Putamen (tissue), 1 donor: ENCODE measurements at regions not wholly inside any gene's neighbourhood (a gene's known extent, or its start where the extent isn't known, plus 50 kb on each side); places are given as distances from the start of the nearest gene placed in this dataset.

Source experiments
- DNase-seq: peaks from one replicate; pipeline ENCODE4 v3.0.0-alpha.2; 2016; ENCODE audit warnings: low spot score

DNA sequence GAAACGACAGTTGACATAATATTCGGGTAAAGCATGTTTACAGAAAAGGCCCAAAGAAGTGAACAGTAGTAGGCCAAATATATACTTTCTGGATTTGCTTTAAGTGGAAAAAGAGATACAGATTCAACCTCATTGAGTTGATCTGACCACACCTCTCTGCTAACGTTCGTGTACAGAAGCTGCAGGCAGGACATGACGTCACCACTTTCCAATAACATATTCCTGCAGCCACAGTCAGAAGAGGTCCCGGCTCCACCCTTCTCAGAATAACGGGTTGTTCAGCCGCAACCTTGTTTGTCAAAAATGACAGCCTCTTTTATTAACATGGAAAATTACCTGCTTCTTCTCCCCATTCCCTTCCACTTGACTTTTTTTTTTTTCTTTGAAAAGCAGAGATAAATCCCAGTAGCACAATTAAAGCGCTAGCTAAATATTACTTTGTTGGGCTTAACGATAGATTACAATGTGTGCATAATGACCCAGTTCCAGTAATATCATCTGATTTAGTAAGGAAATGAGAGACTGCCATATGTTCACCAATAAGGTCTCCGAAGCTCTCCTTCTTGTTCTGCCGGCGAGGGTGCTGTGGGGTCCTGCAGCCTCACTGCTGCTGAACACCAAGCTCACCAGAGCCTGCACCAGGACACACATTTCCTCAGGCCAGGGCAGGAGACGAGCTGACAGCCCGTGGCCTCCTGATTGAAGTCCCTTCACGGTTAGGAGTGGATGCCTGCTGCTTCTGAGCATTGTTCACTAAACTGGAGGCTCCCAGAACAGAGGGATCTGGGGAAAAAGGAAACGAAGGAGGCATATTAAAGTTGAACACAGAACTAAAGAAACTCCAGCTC, 451.0 kb upstream of the SALL3 start:
- DNase-seq: no peak

DNA sequence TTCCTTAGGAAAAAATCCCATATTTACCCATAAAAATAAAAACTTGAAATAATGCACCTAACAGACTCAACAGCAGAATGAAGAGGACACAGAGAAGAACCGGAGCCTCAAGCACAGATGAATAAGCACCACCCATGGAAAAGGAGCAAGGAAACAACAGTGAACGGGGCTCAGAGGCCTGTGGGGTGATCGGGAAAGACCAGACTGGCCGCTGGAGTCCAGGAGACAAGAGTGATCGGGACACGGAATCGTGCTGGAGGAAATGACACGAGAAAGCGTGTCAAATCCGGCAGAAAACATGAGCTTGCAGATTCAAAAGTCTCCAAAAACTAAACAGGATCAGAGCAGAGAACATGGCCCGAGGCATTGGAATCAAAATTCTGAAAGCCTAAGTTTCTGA, 448.0 kb upstream of the SALL3 start:
- DNase-seq: no peak

DNA sequence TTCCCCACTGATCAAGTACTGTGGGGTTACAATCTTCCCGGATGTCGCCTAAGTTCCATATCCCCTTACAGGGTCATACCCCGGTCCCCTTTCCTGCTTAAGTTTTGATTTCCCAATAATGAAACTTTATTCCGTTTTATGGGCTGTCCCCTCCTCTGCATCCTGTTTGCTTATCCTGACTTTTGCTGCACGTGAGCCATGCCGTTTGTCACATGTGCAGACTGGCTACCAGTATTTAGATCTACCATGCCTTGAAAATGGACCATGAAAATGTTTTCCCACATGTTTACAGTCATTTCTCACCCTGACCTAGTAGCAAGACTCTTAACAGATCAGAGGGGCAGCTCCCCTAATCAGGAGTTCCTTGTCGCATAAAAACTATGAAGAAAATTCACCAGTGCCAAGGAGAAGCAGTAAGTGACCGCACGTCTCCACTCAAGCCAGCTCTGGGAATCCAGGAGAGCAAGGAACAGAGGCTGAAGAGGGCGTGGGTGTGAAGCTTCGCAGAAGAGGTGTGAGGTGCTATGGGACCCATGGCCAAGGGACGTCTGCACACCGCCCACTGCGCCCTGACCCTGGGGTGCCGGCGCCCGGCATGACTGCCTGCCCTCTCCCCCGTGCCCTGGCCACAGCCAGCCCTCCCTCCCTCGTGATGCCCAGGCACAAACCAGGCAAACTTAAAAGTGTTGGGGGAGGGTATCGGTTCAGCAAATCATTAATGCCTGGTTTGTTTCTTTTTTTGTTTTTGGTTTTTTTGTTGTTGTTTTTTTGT, 440.8 kb upstream of the SALL3 start:
- DNase-seq: no peak

DNA sequence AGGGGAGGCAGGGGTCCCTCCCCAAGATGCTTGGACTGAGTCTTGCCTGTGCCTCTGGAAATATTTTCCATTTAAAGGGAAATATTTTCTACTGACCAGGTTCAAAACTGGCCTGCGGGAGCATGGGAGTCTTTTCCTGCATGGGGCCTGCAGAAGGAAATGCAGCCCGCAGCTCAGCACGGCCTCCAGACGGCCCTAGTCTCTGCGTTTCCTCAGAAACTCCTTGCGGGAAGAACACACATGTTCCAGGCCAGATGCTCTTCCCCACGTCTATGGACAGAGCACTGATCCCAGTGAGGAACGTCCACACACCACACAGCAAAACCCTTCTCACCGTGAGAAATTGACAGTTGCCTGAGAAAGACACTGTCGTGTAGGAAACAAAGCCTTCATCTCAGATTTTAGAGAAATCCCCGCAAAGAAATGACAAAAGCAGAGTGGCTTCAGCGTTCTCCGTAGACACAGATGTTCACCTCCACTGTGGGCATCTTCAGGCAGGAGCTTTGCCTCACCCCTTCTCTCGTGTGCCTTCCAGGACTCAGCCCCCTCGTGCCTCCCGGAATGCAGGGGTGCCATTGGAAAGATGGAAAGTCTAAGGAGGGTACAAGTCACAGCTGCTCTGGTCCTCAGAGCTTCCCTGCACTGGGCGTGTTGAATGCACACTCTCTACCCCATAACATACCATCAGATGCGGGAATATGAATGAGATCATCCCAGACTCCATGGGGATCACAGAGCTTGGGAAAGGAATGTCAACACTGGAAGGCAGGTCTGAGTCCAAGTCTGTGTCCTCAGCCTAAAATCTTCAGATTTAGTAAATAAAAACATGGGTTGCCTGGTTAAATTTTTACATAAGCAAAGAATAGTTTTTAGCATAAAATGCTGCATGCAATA, 438.7 kb upstream of the SALL3 start:
- no peak for DNase-seq

DNA sequence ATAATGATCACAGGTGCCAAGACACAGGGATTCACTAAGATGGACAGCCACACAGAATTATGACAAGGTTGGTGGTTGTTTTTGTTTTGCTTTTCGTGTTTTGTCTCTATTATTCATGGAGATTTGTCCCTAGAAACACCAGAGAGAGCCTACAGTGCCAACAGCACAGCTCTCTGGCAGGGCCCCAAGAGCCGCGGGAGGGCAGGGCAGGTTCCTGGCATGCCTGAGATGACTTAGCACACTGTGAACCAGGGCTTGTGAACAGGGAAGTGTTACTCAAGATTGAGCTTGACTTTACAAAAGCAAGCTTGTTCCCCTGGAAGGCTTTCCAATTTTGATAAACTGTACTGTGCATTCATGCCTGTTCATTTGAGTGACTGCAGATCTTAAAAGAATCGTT, 437.4 kb upstream of the SALL3 start:
- peak; percentile 22 for DNase-seq

DNA sequence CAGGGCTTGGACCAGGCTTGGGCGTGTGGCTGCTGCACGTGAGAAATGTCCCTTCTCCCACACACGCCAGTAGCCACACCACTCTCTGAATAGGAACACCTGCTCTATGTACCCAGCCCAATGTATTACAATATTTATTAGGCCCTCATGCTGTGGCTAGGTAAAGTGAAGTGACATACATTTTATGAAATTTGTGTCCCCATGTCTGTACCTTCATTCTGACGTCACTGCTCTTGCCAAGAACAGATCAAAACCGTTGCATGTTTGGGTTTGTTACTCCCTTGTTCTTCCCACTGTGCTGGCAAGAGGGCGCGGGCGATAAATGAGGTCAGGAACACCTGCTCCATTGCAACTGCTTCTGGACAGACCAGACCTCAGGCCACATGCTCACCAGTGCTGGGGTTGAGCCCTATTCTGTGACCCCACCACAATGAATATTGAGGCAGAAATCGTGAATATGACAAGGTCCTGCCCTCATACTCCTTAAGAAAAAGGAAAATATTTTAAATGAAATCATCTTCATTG, 436.4 kb upstream of the SALL3 start:
- no peak for DNase-seq

DNA sequence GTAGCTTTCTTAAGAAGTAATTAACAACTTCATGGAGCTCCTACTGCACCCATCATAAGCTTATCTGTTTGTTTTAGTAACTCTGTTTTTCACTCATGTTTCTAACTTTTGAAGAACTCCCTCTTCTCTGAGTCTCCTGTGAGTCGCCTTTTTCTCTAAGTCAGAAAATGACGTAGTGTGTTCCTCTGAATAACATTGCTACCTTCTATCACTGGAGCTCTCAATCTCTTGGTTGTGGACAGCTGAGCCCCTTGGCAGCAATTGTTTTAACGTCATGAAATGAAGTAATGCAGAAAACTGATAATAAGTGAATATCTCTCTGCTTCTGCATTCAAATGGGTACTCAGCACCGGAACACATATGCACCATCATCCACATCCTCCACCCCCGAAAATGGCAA, 433.3 kb upstream of the SALL3 start:
- no peak for DNase-seq

DNA sequence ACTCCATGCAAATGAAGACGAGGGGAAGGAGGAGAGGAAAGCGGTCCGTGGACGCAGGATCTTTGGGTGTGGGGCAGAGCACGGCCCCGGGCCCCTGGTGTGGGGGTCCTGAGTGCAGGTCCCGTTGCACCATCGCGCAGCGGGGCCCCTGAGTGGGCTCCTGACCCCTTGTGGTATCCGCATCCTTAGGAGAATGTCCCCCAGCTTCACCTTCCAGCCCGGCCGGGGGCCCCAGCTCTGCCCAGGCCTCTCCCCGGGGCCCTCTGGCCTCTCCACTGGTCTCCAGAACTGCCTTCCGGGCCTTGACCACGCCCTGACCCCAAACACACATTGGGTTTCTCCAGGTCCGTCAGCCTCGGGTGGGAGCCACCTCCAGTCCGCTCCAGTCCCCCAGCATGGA, 431.8 kb upstream of the SALL3 start:
- DNase-seq: no peak

DNA sequence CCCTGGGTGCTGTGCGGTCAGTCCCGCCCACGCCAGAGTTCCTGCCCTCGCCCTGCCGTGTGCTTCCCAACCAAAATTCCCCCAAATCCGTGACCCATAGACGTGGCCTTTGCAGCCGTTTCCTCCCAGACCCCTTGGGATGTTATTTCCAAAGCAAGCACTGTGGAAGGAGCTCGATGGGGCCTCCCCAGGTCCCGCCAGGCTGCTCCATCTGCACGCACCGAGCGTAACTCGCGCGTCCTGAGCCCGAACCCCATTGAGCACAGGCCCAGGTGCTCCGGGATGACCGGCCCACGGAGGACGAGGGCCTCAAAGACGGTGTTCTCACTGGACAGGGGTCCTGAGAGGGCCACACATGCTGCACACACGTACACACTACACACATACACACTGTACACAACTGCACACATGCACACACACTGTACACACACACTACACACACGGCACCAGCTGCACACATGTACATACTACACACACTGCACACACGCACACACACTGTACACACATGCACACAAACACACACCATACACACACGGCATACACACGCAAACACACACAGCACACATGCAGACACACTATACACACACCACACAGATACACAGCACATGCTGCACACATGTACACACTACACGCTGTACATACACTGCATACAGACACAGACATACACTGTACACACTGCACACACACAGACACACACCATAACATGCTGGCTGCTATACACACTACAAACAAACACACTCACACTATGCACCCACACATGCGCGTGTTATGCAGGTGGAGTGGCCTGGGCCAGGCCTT, 431.2 kb upstream of the SALL3 start:
- DNase-seq: no peak

DNA sequence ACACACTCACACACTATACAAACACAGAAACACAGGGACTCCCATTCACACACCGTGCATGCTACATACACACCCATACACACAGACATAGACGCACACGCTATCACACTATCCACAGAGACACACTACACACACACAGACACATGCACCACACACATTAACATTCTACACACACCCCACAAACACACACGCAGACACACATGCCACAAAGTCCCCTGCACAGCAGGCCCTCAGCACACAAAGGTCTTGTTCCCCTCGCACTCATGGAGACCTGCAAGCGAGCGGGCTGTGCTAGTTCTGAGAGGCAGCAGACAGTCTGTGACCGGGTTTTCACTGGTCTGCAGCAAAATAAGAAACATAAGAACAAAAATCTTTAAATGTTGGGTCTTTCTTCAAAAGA, 429.6 kb upstream of the SALL3 start:
- DNase-seq: no peak

DNA sequence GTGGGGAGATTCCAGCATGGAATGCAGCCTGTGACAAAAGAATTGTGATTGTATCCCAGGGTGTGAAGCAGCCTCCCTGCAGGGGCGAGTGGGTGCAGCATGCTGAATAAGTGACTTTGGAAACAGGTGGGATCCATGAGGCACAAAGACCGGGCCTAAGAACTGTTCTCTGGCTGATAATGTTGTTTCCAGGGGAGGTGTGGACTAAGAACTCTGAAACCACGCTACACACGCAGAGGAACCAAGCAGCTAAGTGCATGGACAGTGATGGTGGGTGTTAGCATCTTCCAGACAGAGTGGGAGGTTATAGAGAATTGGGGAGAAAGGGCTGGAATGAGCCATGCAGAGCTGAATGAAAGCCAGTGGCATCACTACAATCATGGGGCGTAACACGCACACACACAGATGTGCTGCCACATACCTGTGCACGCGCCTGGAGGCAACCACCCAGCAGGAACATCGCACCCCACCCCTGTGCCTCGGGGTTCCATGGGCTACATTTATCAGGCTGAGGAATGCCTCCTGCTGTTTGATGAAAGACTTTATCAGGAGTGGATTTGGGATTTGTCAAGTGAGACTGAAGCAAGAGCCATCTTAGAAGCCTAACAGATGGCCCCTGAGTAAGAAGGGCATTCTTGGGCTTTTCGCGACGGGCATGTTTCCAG, 424.5 kb upstream of the SALL3 start:
- no peak for DNase-seq

DNA sequence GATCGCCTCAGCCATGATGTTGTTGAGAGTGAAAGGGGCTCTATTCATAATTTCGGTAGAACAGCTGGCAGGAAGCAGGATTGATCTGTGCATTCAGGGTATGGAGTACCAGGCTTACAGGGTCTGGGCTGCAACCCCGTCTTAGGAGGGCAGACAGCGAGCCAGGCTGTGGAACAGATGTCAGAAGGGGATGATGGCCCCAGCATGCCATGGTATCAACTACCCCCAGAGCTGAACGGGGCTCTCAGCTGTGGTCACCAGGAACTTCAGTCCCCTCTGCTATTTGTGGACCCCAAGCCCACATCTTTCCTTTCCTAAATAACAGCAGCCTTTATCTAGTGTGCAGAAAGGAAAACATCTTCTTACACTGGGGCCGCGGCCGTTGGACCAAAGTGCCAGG, 422.2 kb upstream of the SALL3 start:
- no peak for DNase-seq

DNA sequence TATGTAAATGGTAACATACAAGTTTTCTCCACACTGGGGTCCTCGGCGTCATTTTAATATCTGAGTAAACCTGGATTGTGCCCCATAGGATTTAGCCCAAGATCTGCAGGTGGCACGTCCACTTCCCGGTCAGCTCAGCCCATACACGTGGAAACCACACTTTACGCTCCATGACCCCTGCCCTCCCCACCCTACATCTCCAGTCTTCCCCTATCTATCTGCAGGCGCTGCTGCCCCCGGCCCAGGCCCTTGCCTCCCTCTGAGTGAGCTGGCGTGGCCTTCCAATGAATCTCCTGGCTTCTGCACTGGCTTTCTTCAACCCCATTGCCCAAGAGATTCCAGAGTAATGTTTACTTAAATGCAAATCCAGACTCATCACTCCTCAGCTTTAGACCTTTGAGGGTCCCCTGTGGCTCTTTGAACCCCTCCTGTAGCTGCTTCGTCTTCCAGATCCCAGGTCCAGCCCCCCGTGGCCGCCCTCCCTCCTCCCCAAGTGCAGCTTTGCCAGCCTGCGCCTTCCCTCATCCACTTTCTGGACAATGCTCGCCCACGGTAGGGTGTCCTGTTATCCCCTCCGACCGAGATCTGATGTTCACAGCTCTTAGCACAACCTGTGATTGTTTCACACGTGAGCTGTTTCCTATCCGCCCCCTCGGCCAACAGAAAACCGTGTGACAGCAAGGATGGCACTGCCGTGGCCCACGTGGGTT, 421.4 kb upstream of the SALL3 start:
- no peak for DNase-seq

DNA sequence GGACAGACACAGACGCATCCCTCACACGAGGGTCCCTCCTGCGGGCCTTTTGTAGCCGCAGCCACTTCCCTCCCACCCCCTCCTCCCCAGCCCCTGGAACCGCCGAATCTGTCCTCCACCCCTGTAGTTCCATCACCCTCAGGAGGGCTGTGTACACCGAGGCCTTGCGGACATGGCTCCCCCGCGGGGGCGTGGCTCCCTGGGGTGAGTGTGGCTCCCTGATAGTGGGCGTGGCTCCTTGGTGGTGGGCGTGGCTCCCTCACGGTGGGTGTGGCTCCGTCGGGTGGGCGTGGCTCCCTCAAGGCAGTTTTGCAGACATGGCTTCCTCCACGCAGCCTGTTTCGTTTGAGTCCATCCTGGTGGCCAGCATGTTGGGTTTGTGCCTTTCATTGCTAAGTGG, 420.7 kb upstream of the SALL3 start:
- no peak for DNase-seq

DNA sequence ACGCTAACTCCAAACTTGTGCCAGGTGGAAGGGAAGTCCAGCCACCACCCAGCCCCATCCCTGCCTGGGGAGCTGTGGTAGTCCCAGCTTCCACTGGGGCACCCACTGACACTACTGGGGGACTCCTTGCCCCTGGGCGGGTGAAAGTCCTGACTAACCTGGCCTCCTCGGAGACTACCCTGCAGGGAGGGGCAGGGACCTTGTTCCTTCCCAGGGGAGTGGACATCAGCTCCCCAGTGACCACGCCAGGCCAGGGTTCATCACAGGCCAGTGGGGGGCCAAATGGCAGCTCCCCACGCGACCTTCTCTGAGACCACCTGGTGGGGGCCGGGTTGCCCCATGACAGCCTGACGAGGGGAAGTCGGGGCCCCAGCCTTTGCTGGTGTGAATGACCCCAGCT, 420.0 kb upstream of the SALL3 start:
- DNase-seq: no peak

DNA sequence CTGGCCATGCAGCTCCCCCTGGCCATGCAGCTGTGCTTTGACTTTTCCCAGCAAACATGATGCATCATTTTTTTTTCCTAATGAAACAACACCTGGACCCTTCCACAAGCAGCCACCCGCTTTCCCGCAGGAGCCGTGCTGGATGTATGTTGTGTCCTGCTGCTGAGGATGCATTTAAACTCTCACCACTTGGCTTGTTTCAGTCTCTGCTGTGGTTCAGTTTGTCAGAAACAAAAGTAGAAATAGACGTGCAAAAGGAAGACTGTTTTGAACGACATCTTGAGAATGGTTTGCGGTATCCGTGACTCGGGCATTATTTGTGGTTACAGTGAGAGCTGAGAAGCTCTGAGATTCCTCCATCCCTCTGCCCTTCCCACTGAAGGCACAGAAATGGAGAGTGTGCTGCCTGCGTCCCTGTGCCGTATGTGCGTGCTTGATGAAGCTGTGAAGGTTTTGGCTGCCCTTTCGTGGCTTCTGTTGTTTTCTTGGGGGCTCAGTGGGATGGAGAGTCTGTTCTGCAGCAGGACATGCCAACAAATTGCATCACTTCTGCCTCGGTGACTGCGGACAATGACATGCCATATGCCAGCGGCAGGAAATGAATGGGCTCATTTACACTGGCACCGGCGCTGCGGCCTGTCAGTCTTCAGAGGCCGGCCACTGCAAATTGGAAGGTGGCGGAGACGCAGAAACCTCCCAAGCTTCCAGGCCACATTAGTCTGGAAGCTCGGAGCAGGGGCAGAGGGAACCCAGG, 417.7 kb upstream of the SALL3 start:
- DNase-seq: peak; percentile 16

DNA sequence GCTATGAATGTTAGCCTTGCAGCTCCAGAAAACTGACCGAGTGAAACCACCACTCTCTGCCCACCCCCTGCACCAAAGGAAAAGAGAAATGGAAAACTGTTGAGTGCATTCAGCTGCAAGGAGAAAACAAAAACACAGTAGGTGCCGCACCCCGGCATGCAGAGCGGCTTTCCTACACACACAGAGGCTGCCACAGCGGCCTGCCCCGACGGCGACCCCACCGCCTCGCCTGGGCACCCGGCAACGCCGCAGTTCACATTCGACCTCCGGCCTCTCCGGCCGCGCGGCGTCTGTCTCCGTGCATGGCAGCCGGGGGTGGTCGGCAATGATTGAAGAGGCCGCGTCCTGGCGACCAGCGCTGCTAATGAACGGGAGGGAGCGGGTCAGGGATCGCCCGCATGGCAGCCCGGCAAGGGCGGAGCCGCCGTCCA, 417.1 kb upstream of the SALL3 start:
- DNase-seq: no peak

DNA sequence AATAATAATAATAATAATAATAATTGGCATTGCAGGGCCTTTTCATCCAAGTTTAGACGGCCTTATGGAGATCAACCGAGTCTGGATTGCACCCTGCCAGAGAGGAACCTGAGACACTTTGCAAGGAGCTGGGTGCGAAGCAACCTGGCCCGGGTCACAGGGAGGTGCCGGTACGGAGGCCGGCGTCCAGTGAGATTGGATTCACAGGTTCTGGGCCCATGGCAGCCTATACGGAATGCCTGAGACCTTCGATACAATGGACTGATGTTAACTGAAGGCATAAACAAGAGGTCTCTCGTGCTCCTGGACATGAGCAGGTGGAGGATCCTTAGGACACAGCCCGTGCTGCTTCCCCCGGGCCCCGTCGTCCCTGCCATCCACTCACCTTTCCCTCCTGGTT, 416.5 kb upstream of the SALL3 start:
- no peak for DNase-seq

DNA sequence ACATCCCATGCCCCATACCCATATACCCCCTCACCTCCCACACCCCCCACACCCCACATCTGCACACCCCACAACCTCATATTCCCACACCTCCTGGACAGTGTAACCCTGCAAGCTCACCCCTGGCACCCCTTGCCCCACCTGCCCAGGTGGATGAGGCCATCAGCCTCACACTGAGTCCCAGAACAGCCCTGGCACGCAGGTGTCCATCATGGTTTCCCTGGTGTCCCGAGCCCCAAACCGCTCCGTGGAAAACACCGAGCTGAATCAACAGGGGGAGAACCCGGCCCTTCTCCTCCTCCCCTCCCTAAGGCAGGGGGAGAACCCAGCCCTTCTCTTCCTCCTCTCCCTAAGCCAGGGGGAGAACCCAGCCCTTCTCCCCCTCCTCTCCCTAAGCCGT, 415.6 kb upstream of the SALL3 start:
- no peak for DNase-seq
